Choroid plexus epithelial cell (primary cell): ENCODE measurements at regions not wholly inside any gene's neighbourhood (a gene's known extent, or its start where the extent isn't known, plus 50 kb on each side); places are given as distances from the start of the nearest gene placed in this dataset.
A peak's percentile ranks its signal among the peaks of the same experiment; 100 is the strongest.
"Not testable (repeated sequence)": the region's sequence is repeated elsewhere in the genome, so short reads cannot be mapped to it uniquely, and the experiment has no call there.

Experiments used
- DNase-seq: peaks from one replicate; pipeline ENCODE4 v3.0.0-alpha.2; 2010; ENCODE audit warnings: low read depth
- H3K4me3 ChIP-seq: 2 replicates; pipeline ENCODE4 v1.5.1; 2011; ENCODE audit warnings: low read depth, mild to moderate bottlenecking, control low read depth, low read length, moderate library complexity
- TF ChIP-seq, protein P1 (sequence below): conservative IDR thresholded peaks from 2 replicates; pipeline ENCODE4 v1.5.1; 2011; ENCODE audit warnings: low read depth, mild to moderate bottlenecking, control low read depth, inconsistent platforms, low read length, moderate library complexity

DNA sequence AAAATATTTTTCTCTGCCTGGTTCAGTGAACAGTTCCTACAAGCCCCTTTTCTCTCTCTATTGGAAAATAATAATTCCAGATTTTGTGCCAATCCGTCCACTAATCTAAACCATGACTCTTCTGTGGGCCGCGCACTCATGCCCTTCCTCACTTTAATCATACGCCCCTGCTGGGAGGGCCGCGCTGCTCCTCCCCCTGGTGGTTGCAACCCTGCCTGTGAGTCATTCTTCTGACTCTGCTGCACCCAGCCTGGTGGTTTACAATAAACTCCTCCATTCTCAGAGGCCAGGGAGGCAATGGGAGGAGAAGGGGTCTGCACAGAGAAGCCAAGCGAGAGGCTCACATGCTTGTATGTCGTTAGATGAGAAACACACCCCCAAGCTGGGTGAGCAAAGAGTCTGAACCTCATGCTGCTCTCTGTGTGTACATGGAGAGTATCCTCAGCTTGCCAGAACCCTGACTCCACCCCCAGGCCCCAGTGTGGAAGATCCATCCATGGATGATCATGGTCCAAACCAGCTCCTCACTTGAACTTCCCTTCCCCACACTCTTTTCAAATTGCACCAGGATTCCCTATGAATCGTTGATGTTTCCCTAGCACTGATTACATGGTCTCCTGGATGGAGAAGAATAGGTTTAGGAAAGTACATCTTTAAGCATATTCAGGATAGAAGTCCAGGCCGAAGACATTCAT is 228.9 kb downstream of the ANKRD30B start:
- H3K4me3 ChIP-seq = no peak overlapping the region
- DNase-seq = peak; percentile 19
- TF ChIP-seq, protein P1, sequence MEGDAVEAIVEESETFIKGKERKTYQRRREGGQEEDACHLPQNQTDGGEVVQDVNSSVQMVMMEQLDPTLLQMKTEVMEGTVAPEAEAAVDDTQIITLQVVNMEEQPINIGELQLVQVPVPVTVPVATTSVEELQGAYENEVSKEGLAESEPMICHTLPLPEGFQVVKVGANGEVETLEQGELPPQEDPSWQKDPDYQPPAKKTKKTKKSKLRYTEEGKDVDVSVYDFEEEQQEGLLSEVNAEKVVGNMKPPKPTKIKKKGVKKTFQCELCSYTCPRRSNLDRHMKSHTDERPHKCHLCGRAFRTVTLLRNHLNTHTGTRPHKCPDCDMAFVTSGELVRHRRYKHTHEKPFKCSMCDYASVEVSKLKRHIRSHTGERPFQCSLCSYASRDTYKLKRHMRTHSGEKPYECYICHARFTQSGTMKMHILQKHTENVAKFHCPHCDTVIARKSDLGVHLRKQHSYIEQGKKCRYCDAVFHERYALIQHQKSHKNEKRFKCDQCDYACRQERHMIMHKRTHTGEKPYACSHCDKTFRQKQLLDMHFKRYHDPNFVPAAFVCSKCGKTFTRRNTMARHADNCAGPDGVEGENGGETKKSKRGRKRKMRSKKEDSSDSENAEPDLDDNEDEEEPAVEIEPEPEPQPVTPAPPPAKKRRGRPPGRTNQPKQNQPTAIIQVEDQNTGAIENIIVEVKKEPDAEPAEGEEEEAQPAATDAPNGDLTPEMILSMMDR = no peak

DNA sequence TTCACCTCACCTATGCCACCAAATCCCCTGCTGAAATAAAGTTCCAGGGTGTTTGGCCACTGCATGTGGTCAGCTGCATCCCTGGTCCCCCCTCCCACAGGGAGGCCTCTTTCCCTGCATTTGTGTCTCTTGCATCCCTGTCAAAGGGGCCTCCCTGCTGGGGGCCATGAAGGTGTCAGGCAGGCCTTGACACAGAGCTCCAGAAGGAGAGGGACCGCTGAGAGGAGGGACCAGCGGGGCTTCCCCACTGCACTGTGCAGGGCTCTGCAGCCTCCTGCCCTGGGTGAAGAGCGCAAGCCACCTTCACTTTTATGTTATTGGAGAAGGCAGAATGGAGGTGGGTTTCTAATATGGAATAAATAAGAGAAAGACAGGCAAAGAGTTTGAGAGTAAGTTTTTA is 230.2 kb downstream of the ANKRD30B start:
- TF ChIP-seq, protein P1 = no peak

DNA sequence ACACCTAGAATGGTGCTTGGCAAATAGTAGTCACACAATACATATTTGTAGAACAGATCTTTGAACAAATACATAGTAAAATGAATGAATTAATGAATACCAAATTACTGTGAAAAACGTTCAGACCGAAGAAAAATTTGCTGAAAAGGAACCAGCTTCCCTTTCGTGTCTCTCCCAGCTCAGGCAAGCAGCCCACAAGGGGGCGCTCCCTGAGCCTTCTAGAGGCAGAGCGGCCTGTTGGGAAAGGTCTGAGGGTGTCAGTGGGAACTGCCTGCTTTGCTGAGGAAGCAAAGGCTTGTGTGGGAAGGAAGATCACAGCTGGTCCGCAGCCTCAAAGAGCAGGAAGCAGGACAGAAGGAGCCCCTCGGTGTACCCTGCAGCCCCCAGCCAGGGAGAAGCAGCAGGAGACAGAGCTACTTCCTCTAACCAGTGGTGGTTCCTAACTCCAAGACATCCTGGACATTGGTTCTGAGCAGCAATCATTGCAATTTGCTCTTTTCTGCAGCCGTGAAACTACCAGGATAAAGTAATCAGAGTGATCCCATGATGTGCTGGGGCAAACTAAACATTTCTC is 231.1 kb downstream of the ANKRD30B start:
- TF ChIP-seq, protein P1 = peak; percentile 22
- no peak overlapping the region for H3K4me3 ChIP-seq
- peak; percentile 14 for DNase-seq

More for the DNA sequence above, 230.2 kb downstream of the ANKRD30B start:
- no peak overlapping the region for H3K4me3 ChIP-seq
- DNase-seq = no peak

DNA sequence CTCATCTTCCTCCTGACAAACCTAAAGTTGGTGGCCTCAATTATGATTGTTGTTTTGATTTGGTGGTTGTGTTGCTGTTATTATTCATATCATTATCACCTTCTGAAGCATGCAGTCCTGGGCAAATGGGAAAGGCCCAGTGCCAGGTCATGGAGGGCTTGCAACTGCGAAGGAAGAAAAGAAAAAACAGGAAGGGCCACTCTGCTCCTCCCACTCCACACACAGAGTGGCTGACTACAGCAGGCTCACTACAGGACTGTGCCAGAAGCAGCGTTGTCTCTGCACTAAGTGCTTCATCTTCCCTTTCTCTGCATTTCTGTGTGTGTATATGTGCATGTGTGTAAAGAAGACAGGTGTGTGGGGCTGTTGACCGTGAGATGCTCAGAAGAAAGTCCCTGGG is 231.9 kb downstream of the ANKRD30B start:
- no peak for DNase-seq
- no peak overlapping the region for H3K4me3 ChIP-seq
- TF ChIP-seq, protein P1 = no peak

DNA sequence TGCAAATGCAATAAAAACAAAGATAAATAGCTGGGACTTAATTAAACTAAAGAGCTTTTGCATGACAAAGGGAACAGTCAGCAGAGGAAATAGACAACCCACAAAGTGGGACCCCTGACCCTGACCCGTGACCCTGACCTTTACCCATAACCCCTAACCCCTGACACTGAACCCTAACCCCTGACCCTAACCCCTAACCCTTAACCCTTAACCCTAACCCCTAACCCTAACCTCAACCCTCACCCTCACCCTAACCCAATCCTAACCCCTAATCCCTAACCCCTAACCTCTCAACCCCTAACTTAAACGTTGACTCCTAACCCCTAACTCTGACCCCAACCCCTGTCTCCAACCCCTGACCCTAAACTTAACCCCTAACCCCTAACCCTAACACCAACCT is 236.6 kb downstream of the ANKRD30B start:
- not testable (repeated sequence) for H3K4me3 ChIP-seq, DNase-seq

DNA sequence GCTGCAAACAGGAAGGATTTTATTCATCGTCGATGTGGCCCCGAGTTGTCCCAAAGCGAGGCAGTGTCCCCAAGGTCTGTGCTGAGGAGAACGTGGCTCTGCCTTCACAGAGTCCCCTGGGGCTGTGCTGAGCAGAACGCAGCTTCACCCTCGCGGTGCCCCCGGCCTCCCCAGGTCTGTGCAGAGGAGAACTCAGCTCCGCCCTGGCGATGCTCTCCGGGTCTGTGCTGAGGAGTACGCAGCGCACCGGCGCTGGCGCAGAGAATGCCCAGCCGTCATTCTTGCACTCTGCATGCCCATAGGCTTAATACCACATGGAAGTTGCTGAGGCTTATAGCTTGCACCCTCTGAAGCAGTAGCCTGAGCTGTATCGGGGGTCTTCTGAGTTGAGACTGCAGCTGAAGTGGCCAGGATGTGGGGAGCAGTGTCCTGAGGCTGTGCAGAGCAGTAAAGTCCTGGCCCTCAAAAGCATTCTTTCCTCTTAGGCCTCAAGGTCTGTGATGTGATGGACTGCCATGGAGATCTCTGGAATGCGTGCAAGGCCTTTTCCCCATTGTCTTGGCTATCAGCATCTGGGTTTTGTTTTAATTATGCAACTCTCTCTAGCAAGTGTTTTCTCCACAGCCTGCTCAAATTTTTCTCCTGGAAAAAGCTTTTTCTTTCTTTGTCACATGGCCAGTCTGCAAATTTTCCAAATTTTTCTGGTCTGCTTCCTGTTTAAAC is 237.5 kb downstream of the ANKRD30B start:
- not testable (repeated sequence) for H3K4me3 ChIP-seq, DNase-seq

DNA sequence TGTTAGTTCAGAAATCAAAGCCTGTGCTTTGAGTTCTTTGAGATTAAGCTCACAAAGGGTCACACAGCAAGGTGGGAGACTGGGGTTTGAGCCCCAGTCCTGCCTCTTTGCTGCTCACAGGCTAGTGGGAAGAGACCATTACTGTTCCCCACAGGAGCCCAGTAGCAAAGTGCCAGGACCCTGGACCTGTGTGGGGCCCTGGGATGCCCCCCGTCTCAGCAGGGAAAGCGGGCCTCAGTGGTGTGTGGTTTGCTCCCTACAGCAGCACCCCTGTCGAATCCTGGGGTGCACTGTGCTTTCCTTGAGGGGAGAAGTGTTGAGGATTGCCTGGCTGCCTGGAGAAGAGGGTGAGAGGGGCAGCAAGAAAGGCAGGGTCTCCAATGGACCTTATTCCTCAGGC is 239.4 kb downstream of the ANKRD30B start:
- not testable (repeated sequence) for H3K4me3 ChIP-seq, DNase-seq

DNA sequence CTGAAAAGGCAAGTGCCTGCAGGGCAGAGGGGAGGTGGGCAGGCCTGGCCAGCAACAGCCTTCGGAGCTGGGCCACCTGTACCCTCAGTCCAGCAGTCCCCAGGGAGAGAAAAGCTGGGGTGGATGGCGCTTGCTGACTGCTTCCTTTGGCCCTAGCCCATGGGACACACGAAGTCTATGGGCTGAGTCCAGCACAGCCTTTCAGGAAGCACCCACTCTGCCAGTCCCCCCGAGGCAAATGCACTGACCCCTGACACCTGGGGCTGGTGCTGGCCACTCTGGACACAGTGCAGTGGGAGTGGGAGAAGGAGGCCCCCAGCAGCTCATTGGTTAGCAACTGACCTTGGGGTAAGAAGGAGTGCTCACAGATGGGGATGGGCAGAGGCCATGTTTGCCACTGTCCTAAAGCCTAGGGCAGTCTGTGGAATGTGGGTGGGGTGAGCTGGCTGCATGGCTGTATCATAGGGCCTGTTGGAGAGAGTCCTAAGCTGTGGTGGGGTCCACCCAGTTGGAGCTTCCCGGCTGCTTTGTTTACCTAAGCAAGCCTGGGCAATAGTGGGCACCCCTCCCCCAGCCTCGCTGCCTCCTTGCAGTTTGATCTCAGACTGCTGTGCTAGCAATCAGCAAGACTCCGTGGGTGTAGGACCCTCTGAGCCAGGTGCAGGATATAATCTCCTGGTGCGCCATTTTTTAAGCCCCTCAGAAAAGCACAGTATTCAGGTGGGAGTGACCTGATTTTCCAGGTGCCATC is 240.2 kb downstream of the ANKRD30B start:
- not testable (repeated sequence) for H3K4me3 ChIP-seq, DNase-seq

DNA sequence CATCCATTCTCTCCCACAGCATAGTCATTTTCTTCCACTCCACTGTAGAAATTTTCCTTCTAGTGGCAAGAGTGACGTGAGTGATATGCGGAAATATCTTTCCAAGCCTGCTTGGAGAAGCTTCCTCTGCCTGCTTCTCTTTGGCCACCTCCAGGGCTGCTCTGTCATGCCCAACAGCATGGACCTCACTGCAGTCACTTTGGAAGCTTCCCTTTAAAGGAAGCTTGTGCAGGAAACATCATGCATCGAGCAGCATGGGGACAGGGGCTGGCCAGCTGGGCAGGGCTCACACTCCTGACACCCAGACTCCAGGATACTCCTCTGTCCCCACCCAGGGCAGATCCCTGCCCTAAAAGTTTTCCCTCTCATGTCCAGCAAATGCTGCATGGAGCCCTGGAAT is 241.6 kb downstream of the ANKRD30B start:
- not testable (repeated sequence) for DNase-seq, H3K4me3 ChIP-seq

DNA sequence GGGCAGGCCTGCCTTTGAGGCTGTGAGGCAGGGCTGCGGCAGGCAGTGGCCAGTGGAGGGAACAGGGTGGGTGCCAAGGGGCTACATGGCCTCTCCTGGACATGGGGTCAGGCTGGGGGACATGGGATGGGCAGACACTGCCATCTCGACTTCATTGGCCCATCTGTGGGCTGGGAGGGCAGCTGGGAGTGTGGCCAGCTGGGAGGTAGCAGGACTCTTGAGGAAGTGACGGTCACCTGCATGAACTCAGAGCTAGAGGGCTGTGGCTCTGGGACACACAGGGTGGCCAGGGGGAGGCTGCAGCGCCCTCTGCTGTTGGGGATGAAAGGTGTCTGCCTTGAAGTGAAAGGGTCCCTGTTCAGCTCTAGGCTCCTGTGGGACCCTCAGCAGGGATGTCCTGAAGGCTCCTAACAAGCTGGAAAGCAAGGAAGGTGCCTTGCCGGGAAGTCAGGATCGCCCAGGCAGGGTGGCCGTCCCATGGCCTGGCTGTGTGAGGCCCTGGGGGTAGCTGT is 244.0 kb downstream of the ANKRD30B start:
- not testable (repeated sequence) for H3K4me3 ChIP-seq, DNase-seq

DNA sequence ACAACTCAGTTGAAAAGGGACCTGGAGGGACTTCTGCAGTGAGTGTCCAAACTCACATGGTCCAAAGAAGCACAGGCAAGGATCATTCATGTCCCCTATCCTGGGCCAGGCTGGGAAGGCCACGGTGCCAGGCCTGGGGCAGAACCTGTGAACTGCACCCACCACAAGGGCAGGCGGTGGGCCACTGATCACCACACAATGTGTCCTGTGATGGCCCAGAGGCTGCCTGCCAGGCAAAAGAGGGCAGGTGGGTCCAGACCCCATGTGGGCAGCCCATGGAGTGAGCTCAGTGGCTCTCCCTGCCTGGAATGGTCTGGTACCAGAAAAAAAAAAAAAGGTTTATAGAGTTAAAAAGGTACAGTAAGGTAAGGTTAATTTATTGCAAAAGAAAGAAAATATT is 244.8 kb downstream of the ANKRD30B start:
- DNase-seq, H3K4me3 ChIP-seq: not testable (repeated sequence)

DNA sequence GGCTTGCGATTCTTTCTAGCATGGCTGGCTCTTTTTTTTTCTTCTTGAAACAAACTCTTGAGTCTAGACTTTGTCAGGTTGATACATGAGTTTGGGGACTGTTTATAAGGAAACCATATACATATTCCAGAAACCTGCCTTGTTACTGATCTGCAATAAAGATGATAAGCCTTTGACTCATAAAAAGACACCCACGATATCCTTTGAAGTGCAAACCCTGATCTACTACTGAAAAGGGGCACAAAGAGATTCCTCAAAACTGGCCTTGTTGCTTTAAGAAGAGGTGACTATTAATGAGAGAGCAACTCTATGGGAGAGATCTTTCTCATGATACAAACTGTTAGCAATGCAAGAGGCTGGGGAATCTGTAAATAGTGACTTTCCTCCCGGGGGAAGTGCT is 247.1 kb downstream of the ANKRD30B start:
- not testable (repeated sequence) for H3K4me3 ChIP-seq, DNase-seq
